Germinal center (tissue), 1 donor: ENCODE measurements at regions not wholly inside any gene's neighbourhood (a gene's known extent, or its start where the extent isn't known, plus 50 kb on each side); places are given as distances from the start of the nearest gene placed in this dataset.
"Not testable (repeated sequence)": the region's sequence is repeated elsewhere in the genome, so short reads cannot be mapped to it uniquely, and the experiment has no call there.

Experiments used
- DNase-seq: peaks from one replicate; pipeline ENCODE4 v3.0.0; 2012; ENCODE audit warnings: mixed read lengths, low spot score

DNA sequence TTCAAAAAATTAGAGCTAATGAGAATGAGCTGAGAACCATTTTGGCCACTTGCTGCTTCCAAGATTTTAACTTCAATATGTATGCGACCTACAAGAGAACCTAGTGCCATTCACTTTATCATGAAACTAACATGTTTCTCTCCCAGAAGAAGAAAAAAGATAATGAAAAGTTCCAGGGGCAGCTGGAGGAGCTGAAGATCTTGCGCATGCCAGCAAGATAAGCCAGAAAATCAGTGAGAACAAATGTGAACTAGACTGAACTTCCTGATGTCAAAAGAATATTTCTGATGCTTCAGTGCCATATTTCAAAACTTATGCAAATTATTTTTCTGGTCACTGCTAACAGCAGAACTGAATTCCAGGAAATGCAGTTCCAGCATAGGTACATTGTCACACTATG is 1265.1 kb downstream of the BRINP3 start:
- DNase-seq: no peak

DNA sequence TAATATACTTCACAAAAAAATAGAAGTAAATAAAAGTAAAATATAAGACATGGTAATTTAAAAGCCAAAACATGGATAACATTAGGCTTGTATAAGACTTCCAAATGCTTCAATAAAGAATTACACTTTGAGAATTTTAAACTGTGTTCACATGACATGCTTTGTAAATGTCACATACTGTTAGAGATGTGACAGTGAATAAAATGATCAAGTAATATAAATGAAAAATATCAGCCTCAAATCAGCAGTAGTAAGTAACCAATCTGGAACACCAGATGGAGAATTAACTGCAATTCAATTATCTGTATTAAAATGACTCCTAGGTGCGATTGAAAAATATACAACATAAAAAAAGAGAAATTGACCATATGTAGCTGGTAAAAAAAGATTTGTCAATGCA is 1260.8 kb downstream of the BRINP3 start:
- no peak for DNase-seq

DNA sequence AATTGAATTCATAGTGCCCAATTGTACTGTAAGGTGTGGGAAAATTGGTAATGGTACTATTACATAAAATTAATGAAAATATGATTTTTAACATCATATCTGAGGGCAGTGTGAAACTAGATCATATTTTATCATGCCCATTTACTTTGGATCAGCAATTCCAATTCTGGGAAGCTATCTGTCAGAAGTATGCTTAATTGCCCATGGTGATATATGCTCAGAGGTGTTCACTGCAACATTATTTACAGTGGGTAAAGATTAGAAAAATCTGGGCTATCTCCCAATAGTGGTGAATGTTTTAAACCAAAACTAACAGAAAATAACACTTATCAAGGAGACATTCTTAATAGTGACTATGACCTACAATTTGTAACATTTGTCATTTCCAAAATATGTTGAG is 1260.0 kb downstream of the BRINP3 start:
- DNase-seq: no peak

GRCh38 chr1:189220750-189221149 is 1256.9 kb downstream of the BRINP3 start:
- no peak for DNase-seq

- not testable (repeated sequence) for DNase-seq
Observed at GRCh38 chr1:189225794-189226145, 1251.9 kb downstream of the BRINP3 start.

- DNase-seq: no peak
Observed at GRCh38 chr1:189226779-189227178, 1250.9 kb downstream of the BRINP3 start.

DNA sequence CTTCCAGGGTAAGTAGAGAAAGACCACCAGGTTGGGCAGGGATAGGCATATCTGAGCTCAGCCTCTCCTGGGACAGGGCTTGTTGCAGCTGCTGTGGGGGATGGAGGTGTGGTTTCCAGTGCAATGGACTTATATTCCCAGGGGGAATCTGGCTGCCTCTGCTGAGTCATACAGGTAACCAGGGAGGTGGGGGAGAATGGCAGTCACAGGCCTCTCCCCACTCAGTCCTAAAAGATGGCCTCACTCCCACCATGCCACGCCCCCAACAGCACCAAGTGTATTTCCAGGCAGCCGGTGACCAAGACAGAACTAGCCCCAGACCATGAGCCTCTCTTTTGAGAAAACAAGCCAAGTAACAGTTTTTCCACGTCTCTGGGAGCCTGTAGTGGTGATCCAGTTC is 1240.7 kb downstream of the BRINP3 start:
- no peak for DNase-seq

- no peak for DNase-seq
Observed at GRCh38 chr1:189253601-189254350, 1223.9 kb downstream of the BRINP3 start.

GRCh38 chr1:189261128-189261527 is 1216.5 kb downstream of the BRINP3 start:
- not testable (repeated sequence) for DNase-seq

GRCh38 chr1:189269011-189269410 is 1208.7 kb downstream of the BRINP3 start:
- no peak for DNase-seq

DNA sequence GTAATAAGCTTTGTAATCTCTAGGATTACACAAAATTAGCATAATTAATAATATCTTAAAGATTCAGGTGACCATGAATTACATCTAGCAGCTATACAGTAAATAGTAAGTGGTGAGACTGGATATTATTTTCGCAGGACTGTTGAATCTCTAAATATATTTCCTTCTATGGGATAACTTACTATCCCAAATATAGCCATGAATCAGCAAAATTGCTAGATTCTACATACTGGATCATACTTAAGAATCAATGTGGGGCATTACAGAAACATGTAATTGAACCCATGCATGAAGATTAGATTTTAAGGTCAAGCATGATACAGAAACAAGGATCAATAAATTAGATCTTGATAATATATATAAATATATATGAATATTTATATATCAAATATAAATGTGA is 1203.4 kb downstream of the BRINP3 start:
- no peak for DNase-seq

DNA sequence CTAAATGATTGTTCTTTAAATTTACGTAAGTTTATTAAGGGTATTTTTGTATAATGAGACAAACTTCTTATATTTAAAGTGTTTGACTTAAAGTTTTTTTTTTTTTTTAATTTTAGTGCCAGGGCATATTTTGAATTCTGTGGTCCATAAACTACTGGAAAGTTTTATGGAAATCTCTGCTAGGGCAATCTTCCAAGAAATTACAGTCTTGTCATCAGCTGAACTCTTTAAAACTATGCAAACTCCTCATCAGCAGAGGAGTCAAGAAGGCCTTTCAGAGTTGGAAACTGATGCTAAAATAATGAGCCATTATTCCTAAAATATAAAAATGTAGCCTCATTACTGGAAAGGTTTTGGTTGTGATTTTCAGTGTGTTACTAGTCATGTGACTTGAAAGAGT is 1201.9 kb downstream of the BRINP3 start:
- no peak for DNase-seq

GRCh38 chr1:189289346-189289745 is 1188.3 kb downstream of the BRINP3 start:
- no peak for DNase-seq

- DNase-seq: no peak
Observed at GRCh38 chr1:189301235-189301634, 1176.4 kb downstream of the BRINP3 start.

DNA sequence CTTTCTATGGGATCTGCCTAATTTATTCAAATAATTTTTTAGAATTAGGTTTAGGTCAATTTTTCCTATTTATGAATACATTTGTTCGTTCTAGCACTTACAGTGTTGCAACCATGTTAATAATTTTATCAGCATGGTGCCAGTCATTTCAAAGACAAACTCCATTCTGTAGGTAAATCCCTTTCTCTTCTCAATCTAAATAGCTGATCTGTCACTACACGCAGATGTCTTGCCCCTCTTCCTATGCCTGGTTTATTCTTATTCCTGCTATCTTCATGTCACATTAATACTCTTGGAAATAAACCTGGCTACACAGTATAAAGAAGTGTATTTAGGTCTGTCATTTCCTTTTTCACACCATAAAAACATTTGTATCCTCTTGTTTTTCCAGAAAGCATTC is 1172.4 kb downstream of the BRINP3 start:
- DNase-seq: no peak

DNA sequence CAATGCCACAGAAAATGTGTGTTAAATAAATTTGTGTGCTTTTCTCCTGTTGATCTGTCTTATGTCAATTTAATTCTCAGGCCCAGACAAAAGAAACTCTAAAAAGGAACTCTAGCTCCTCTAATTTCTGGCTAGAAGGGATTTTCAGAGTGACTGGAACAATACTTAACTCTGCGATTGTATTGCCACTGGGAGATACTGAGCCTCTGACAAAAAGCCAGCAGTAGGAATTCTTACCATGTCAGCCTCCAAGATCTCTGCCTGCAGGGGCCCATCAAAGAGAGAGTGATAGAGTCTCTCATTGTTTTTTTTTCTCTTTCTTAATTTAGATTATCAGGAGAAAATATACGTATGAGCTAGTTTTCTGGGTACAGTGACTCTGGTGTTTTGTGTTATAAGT is 1165.7 kb downstream of the BRINP3 start:
- no peak for DNase-seq

DNA sequence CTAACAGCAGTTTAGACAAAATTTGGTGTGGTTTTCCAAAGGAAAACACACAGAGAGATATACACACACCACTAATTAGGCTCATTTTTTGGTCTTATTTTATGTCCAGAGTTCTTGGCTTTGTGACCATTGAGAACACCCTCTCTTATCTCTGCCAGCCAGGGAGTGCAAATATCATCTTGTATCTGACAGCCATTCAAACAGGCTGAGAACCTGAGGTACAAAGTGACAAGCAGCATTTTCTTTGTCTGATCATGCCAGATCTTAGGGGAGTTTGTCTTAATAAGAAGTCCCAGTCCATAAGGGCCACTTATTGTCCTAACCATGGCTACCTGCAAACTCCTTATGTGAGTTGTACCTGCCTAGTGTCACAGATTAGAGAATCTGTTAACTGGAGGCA is 1165.2 kb downstream of the BRINP3 start:
- no peak for DNase-seq

DNA sequence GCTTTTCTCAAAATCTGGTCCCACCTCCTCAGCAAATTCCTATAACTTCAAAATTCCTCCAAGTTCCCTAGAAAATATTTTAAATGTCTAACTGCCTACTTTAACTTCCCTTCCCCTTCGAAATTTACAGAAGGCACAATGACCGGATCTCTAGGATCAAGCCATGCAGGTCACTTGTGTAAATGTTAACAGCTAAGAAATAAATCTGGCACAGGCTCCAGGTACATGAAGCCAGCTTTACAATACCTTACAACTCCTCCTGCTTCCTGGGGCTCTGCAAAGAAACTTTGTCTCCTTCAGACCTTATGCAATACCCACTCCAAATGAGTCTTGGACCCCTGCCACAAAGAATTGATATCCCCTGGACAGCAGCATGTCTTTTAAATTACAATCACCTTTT is 1164.2 kb downstream of the BRINP3 start:
- no peak for DNase-seq

GRCh38 chr1:189315035-189315901 is 1162.4 kb downstream of the BRINP3 start:
- no peak for DNase-seq

DNA sequence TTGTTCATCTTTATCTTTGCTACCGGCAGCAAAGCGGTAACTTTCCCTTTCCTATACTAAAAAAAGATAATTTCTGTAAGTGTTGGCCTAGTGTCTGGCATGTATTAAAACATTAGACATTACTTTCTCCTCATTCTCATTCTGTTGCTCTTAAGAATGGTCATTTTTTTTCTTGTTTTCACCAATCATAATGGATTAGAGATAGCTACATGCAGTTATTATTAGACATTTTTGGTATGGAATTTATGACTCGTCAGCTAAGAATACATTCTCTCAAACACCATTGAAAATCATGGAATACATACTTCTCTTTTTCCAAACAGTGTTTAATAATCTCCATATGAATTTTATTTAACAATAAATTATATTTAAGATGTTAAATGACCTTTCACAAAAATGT is 1154.6 kb downstream of the BRINP3 start:
- DNase-seq: no peak

DNA sequence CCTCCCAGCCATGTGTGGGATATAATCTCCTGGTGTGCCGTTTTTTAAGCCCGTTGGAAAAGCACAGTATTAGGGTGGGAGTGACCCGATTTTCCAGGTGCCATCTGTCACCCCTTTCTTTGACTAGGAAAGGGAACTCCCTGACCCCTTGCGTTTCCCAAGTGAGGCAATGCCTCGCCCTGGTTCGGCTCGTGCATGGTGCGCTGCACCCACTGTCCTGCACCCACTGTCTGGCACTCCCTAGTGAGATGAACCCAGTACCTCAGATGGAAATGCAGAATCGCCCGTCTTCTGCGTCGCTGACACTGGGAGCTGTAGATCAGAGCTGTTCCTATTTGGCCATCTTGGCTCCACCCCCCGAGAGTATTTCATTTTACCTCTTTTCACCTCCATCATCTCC is 1146.6 kb downstream of the BRINP3 start:
- DNase-seq: not testable (repeated sequence)

- DNase-seq: no peak
Observed at GRCh38 chr1:189336115-189337100, 1141.3 kb downstream of the BRINP3 start.
